Tibial nerve (tissue), 4 donors: ENCODE measurements at regions not wholly inside any gene's neighbourhood (a gene's known extent, or its start where the extent isn't known, plus 50 kb on each side); places are given as distances from the start of the nearest gene placed in this dataset.

Experiments used
- DNase-seq, 2 donors: peaks; one replicate each; pipeline ENCODE4 v3.0.0-alpha.2; 2019; ENCODE audit warnings: low spot score in 2 of 2
- H3K27ac ChIP-seq, 4 donors: fragments of 200-600 bp; sonication (generic) in 3 of 4; one replicate each; pipeline ENCODE4 v1.5.1; 2017 to 2019; ENCODE audit warnings: mild to moderate bottlenecking in 1 of 4
- H3K27me3 ChIP-seq, 2 donors: fragments of 200-600 bp; sonication (generic) in 1 of 2; one replicate each; pipeline versions ENCODE4 v1.5.1 to v1.6.0; 2017 to 2019
- H3K36me3 ChIP-seq, 3 donors: fragments of 200-600 bp; sonication (generic); one replicate each; pipeline ENCODE4 v1.5.1; 2018 to 2019
- H3K4me1 ChIP-seq, 4 donors: fragments of 200-600 bp; sonication (generic) in 3 of 4; one replicate each; pipeline ENCODE4 v1.5.1; 2017 to 2019
- H3K4me3 ChIP-seq, 4 donors: fragments of 200-600 bp; sonication (generic) in 3 of 4; one replicate each; pipeline ENCODE4 v1.5.1; 2017 to 2019; ENCODE audit warnings: mild to moderate bottlenecking in 1 of 4, moderate library complexity in 1 of 4
- H3K9me3 ChIP-seq, 4 donors: fragments of 200-600 bp; sonication (generic) in 3 of 4; one replicate each; pipeline ENCODE4 v1.5.1; 2017 to 2019
- EP300 ChIP-seq, 2 donors: sonication (generic); formaldehyde crosslinking; IDR thresholded peaks; one replicate each; pipeline ENCODE4 v1.6.1; 2017; ENCODE audit warnings: antibody characterized with exemption in 2 of 2, mild to moderate bottlenecking in 1 of 2
- POLR2A ChIP-seq, 2 donors: fragments of 450-650 bp; IDR thresholded peaks; one replicate each; pipeline ENCODE4 v1.6.1; 2017; ENCODE audit warnings: antibody characterized with exemption in 2 of 2, mild to moderate bottlenecking in 2 of 2, moderate library complexity in 2 of 2
- WGBS, 2 donors: methylation state at CpG; one replicate each; pipeline ENCODE4 v1.1.5; 2018; 5-methylcytosine and 5-hydroxymethylcytosine counted together
- TF ChIP-seq, protein P1 (sequence below), 5 experiments: fragments of 200-600 bp in 3 of 5; fragments of 450-650 bp in 2 of 5; sonication (generic) in 3 of 5; IDR thresholded peaks; one replicate each; pipeline ENCODE4 v1.5.1; 2016 to 2019; ENCODE audit warnings: antibody characterized with exemption in 5 of 5, mild to moderate bottlenecking in 3 of 5, moderate library complexity in 2 of 5

DNA sequence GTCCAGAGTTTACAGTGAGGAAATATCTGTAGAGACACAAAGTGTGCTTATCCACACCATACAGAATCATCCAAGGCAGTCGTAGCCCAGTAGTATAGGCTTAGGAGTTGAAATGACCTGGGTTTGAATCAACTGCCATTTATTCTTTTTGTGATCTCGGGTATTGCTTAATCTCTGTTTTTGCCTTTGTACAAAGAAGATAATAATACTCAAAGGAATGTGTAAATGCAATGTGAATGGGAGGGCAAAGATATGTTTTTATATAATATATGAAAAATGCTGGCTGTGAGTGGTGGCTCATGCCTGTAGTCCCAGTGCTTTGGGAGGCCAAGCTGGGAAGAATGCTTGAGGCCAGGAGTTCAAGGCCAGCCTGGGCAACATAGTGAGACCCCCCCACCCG, 141.1 kb downstream of the SPATA31D1 start:
- 92 to 93% methylated on average over 3 of the region's 3 CpGs for WGBS, 2 donors
- Histone ChIP-seq H3K27ac (no peak overlapping the region), H3K4me3 (no peak overlapping the region), H3K9me3 (no peaks in the 10 kb centered on the region), H3K36me3 (no peaks in the 10 kb centered on the region), H3K27me3 (no peaks in the 10 kb centered on the region), H3K4me1 (peaks cover 0 to 12% (median 0%) of the 10 kb centered on the region in 4 donors)
- TF ChIP-seq, protein P1, sequence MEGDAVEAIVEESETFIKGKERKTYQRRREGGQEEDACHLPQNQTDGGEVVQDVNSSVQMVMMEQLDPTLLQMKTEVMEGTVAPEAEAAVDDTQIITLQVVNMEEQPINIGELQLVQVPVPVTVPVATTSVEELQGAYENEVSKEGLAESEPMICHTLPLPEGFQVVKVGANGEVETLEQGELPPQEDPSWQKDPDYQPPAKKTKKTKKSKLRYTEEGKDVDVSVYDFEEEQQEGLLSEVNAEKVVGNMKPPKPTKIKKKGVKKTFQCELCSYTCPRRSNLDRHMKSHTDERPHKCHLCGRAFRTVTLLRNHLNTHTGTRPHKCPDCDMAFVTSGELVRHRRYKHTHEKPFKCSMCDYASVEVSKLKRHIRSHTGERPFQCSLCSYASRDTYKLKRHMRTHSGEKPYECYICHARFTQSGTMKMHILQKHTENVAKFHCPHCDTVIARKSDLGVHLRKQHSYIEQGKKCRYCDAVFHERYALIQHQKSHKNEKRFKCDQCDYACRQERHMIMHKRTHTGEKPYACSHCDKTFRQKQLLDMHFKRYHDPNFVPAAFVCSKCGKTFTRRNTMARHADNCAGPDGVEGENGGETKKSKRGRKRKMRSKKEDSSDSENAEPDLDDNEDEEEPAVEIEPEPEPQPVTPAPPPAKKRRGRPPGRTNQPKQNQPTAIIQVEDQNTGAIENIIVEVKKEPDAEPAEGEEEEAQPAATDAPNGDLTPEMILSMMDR (IDR thresholded peaks at IDR 0.05), result no peak
- no peak for TF ChIP-seq POLR2A (IDR thresholded peaks at IDR 0.05)
- TF ChIP-seq EP300 (IDR thresholded peaks at IDR 0.05), result no peak
- no peak for DNase-seq

DNA sequence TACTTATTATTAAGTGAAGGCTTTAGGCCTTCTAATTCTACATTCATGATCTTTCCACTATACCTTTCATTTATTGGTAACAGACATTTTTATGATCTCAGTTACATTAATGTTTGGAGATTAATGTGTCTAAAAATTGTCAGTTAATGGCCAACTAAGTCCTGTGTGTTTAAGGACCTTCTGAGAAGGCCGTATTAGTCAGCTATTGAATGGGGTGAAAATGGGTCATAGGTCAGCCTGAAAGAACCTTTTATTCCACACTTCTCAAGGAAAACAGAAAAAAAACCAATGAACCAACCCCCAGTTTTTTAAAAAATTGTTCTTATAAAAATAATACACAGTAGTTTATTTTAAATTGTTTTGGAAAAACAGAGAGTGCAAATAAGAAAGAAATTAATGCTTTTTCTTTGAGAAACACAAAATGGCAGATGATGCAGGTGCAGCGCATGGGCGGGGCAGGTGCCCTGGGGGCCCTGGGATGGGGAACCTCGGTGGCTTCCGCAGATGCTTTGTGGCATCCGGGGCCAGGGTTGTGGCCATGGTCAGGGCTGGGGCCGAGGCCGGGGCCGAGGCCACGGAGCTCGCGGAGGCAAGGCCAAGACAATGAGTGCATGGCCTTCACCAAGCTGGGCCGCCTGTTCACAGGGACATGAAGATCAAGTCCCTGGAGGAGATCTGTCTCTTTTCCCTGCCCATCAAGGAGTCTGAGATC, 141.9 kb downstream of the SPATA31D1 start:
- H3K4me3 ChIP-seq, result no peak overlapping the region
- WGBS, 2 donors, result 88 to 91% methylated on average over 13 of the region's 13 CpGs
- DNase-seq, result no peak
- H3K27me3 ChIP-seq, result no peaks in the 10 kb centered on the region
- H3K27ac ChIP-seq, result no peak overlapping the region
- TF ChIP-seq POLR2A (IDR thresholded peaks at IDR 0.05) (no peak), EP300 (IDR thresholded peaks at IDR 0.05) (no peak)
- TF ChIP-seq, protein P1 (IDR thresholded peaks at IDR 0.05), result no peak
- no peaks in the 10 kb centered on the region for H3K36me3 ChIP-seq
- no peaks in the 10 kb centered on the region for H3K9me3 ChIP-seq
- H3K4me1 ChIP-seq, result peaks cover 0 to 12% (median 0%) of the 10 kb centered on the region in 4 donors

DNA sequence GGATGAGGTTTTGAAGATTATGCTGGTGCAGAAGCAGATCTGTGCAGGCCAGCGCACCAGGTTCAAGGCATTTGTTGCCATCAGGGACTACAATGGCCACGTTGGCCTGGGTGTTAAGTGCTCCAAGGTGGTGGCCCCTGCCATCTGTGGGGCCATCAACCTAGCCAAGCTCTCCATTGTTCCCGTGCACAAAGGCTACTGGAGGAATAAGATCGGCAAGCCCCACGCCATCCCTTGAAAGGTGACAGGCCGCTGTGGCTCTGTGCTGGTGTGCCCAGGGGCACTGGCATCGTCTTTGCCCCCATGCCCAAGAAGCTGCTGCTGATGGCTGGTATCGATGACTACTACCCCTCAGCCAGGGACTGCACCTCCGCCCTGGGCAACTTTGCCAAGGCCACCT, 142.5 kb downstream of the SPATA31D1 start:
- H3K4me1 ChIP-seq, result peaks cover 0 to 12% (median 0%) of the 10 kb centered on the region in 4 donors
- H3K27me3 ChIP-seq, result no peaks in the 10 kb centered on the region
- no peaks in the 10 kb centered on the region for H3K36me3 ChIP-seq
- no peaks in the 10 kb centered on the region for H3K9me3 ChIP-seq
- 98 to 100% methylated on average over 6 to 9 of the region's 9 CpGs for WGBS, 2 donors
- TF ChIP-seq EP300 (IDR thresholded peaks at IDR 0.05) (no peak), POLR2A (IDR thresholded peaks at IDR 0.05) (no peak)
- TF ChIP-seq, protein P1 (IDR thresholded peaks at IDR 0.05), result no peak
- no peak for DNase-seq
- no peak overlapping the region for H3K4me3 ChIP-seq
- H3K27ac ChIP-seq, result no peak overlapping the region

DNA sequence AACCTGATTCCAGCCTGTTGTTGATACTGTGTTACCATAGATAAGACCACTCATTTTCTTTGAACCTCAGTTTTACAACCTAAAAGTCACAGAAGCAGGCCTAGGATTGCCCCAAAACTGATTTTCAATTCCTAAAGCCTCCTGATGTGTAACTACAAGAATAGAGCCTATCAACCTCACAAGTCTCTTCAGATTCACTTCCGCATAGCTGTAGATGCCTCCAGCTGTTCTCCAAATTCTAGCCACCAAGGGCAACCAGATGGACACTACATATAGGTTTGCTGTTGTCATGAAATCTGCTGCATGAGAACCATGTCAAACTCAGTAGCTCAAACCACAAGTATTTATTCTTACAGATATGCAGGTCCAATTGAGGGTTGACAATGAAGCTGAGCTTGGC, 143.5 kb downstream of the SPATA31D1 start:
- H3K4me1 ChIP-seq, result peaks cover 0 to 12% (median 0%) of the 10 kb centered on the region in 4 donors
- H3K36me3 ChIP-seq, result no peaks in the 10 kb centered on the region
- H3K27me3 ChIP-seq, result no peaks in the 10 kb centered on the region
- no peak overlapping the region for H3K27ac ChIP-seq
- TF ChIP-seq, protein P1 (IDR thresholded peaks at IDR 0.05), result no peak
- TF ChIP-seq EP300 (IDR thresholded peaks at IDR 0.05) (no peak), POLR2A (IDR thresholded peaks at IDR 0.05) (no peak)
- no peak for DNase-seq
- no peak overlapping the region for H3K4me3 ChIP-seq
- WGBS, 2 donors, result 96 to 100% methylated on average over 1 of the region's 1 CpG
- H3K9me3 ChIP-seq, result no peaks in the 10 kb centered on the region

DNA sequence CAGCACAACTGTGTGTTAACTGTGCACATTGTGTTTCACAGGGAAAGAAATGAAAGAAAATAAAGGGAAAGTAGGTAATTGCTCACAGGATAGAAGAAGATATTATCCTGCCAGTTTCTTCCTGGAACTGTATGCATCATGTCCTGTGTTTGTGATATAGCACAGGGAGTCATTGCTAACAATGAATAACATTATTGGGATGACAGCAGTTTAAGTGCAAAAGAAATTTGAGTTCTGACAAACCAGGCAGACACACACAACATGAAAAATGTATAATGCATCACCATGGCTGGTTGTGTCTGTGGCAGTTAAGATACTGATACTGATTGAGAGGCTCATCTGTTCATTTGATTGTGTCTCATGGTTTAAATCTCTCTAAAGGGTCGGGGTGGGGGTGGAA, 145.4 kb downstream of the SPATA31D1 start:
- no peak for TF ChIP-seq POLR2A (IDR thresholded peaks at IDR 0.05)
- TF ChIP-seq EP300 (IDR thresholded peaks at IDR 0.05), result no peak
- TF ChIP-seq, protein P1 (IDR thresholded peaks at IDR 0.05), result no peak
- Histone ChIP-seq H3K4me1 (peaks cover 0 to 4% (median 0%) of the 10 kb centered on the region in 4 donors), H3K36me3 (no peaks in the 10 kb centered on the region), H3K27me3 (no peaks in the 10 kb centered on the region), H3K27ac (no peak overlapping the region), H3K9me3 (no peaks in the 10 kb centered on the region), H3K4me3 (no peak overlapping the region)
- no peak for DNase-seq
- 64 to 79% methylated on average over 1 of the region's 1 CpG for WGBS, 2 donors
